HepG2 (cell line): ENCODE measurements at regions not wholly inside any gene's neighbourhood (a gene's known extent, or its start where the extent isn't known, plus 50 kb on each side); places are given as distances from the start of the nearest gene placed in this dataset.

Source experiments
- ATF6 ChIP-seq: sonication (generic); formaldehyde crosslinking; conservative IDR thresholded peaks from 2 replicates; pipeline ENCODE4 v1.4.0; 2020; ENCODE audit warnings: missing genetic modification reagents
- FUBP1 ChIP-seq: sonication (generic); formaldehyde crosslinking; IDR thresholded peaks from 2 replicates; pipeline ENCODE4 v1.5.1; 2020; ENCODE audit warnings: missing genetic modification reagents, mild to moderate bottlenecking, borderline replicate concordance
- GATAD1 ChIP-seq: IDR thresholded peaks from 2 replicates; pipeline ENCODE4 v1.6.1; 2016; ENCODE audit warnings: missing genetic modification reagents, missing compliant biosample characterization
- HMGA1 ChIP-seq: sonication (generic); formaldehyde crosslinking; conservative IDR thresholded peaks from 2 replicates; pipeline ENCODE4 v1.4.0; 2020; ENCODE audit warnings: missing genetic modification reagents
- IRX3 ChIP-seq: sonication (generic); formaldehyde crosslinking; IDR thresholded peaks from 2 replicates; pipeline ENCODE4 v1.8.1; 2023; ENCODE audit warnings: mild to moderate bottlenecking, low read depth, missing genetic modification reagents, borderline replicate concordance
- ISL2 ChIP-seq: sonication (generic); formaldehyde crosslinking; IDR thresholded peaks from 2 replicates; pipeline ENCODE4 v1.5.0; 2020; ENCODE audit warnings: missing genetic modification reagents
- KMT2A ChIP-seq: sonication (generic); formaldehyde crosslinking; IDR thresholded peaks from 2 replicates; pipeline ENCODE4 v1.4.0; 2020; ENCODE audit warnings: missing genetic modification reagents
- NONO ChIP-seq, 2 experiments: fragments of 450-650 bp in 1 of 2; sonication (generic) in 1 of 2; formaldehyde crosslinking in 1 of 2; IDR thresholded peaks in 1 of 2; conservative IDR thresholded peaks in 1 of 2; 2 replicates each; pipeline versions ENCODE4 v1.6.1 to v1.8.0; 2017 to 2022; ENCODE audit warnings: mild to moderate bottlenecking in 1 of 2, missing genetic modification reagents in 1 of 2, moderate library complexity in 1 of 2
- STAT5B ChIP-seq: sonication (generic); formaldehyde crosslinking; IDR thresholded peaks from 2 replicates; pipeline ENCODE4 v1.4.0; 2020; ENCODE audit warnings: missing genetic modification reagents
- TERF1 ChIP-seq: sonication (generic); formaldehyde crosslinking; IDR thresholded peaks from 2 replicates; pipeline ENCODE4 v1.8.0; 2022; ENCODE audit warnings: mild to moderate bottlenecking, missing genetic modification reagents, moderate library complexity
- ZBTB1 ChIP-seq: sonication (generic); formaldehyde crosslinking; IDR thresholded peaks from 2 replicates; pipeline ENCODE4 v1.4.0; 2020; ENCODE audit warnings: missing genetic modification reagents, borderline replicate concordance
- ZBTB42 ChIP-seq: sonication (generic); formaldehyde crosslinking; IDR thresholded peaks from 2 replicates; pipeline ENCODE4 v1.5.0; 2020; ENCODE audit warnings: mild to moderate bottlenecking, missing genetic modification reagents
- ZFAT ChIP-seq: sonication (generic); formaldehyde crosslinking; conservative IDR thresholded peaks from 2 replicates; pipeline ENCODE4 v1.8.1; 2023; ENCODE audit warnings: missing genetic modification reagents, inconsistent platforms
- ZMYM2 ChIP-seq: sonication (generic); formaldehyde crosslinking; IDR thresholded peaks from 2 replicates; pipeline ENCODE4 v1.8.0; 2022; ENCODE audit warnings: mild to moderate bottlenecking, missing genetic modification reagents
- ZNF607 ChIP-seq: sonication (generic); formaldehyde crosslinking; IDR thresholded peaks from 2 replicates; pipeline ENCODE4 v1.5.1; 2020; ENCODE audit warnings: missing genetic modification reagents, mild to moderate bottlenecking, borderline replicate concordance
- TF ChIP-seq, protein P1 (sequence below): sonication (generic); formaldehyde crosslinking; IDR thresholded peaks from 2 replicates; pipeline ENCODE4 v1.4.0; 2020; ENCODE audit warnings: missing genetic modification reagents

GRCh38 chr9:84054341-84055010 lies 73.9 kb downstream of the RMI1 start (continued):
- no peak for TF ChIP-seq ISL2
- TF ChIP-seq FUBP1 (CRISPR knock-in tag), result no peak
- no peak for TF ChIP-seq ATF6 (CRISPR knock-in tag)
- TF ChIP-seq ZNF607 (CRISPR knock-in tag), result no peak
- TF ChIP-seq ZMYM2 (CRISPR knock-in tag), result no peak
- no peak for TF ChIP-seq STAT5B (CRISPR knock-in tag)
- TF ChIP-seq NONO (IDR thresholded peaks at IDR 0.05), result no peak
- TF ChIP-seq NONO (CRISPR knock-in tag; conservative IDR thresholded peaks at IDR 0.05), result no peak
- TF ChIP-seq ZBTB1, result no peak
- TF ChIP-seq TERF1 (CRISPR knock-in tag), result no peak
- no peak for TF ChIP-seq HMGA1 (CRISPR knock-in tag)
- no peak for TF ChIP-seq KMT2A (CRISPR knock-in tag)
- 0 out of 2 replicates have a peak, but pooled peaks have one; percentile 29 for TF ChIP-seq GATAD1 (CRISPR knock-in tag)
- TF ChIP-seq ZBTB42 (CRISPR knock-in tag), result no peak
- TF ChIP-seq, protein P1, sequence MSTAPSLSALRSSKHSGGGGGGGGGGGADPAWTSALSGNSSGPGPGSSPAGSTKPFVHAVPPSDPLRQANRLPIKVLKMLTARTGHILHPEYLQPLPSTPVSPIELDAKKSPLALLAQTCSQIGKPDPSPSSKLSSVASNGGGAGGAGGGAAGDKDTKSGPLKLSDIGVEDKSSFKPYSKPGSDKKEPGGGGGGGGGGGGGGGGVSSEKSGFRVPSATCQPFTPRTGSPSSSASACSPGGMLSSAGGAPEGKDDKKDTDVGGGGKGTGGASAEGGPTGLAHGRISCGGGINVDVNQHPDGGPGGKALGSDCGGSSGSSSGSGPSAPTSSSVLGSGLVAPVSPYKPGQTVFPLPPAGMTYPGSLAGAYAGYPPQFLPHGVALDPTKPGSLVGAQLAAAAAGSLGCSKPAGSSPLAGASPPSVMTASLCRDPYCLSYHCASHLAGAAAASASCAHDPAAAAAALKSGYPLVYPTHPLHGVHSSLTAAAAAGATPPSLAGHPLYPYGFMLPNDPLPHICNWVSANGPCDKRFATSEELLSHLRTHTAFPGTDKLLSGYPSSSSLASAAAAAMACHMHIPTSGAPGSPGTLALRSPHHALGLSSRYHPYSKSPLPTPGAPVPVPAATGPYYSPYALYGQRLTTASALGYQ, result no peak
- no peak for TF ChIP-seq ZFAT (CRISPR knock-in tag)
- no peak for TF ChIP-seq IRX3 (CRISPR knock-in tag)
